Gastrocnemius medialis (tissue), 4 donors: ENCODE measurements at regions not wholly inside any gene's neighbourhood (a gene's known extent, or its start where the extent isn't known, plus 50 kb on each side); places are given as distances from the start of the nearest gene placed in this dataset.

ENCODE experiments used
- ATAC-seq, 2 donors: fragments of 150-250 bp; one replicate each; pipeline ENCODE4 v1.9.1; 2016
- DNase-seq, 2 donors: peaks; one replicate each; pipeline ENCODE4 v3.0.0-alpha.2; 2019
- H3K27ac ChIP-seq, 4 donors: fragments of 200-600 bp; sonication (generic); 1 replicate in 1 of 4; 2 replicates in 3 of 4; pipeline ENCODE4 v1.5.1; 2016 to 2018; ENCODE audit warnings: mild to moderate bottlenecking in 2 of 4, moderate library complexity in 1 of 4
- H3K27me3 ChIP-seq, 3 donors: fragments of 200-600 bp; sonication (generic) in 2 of 3; 1 replicate in 1 of 3; 2 replicates in 2 of 3; pipeline versions ENCODE4 v1.5.1 to v1.6.0; 2016 to 2019; ENCODE audit warnings: mild to moderate bottlenecking in 1 of 3, moderate library complexity in 1 of 3
- H3K36me3 ChIP-seq, 2 donors: fragments of 200-600 bp; sonication (generic) in 1 of 2; one replicate each; pipeline ENCODE4 v1.5.1; 2017 to 2018
- H3K4me1 ChIP-seq, 2 donors: fragments of 200-600 bp; sonication (generic) in 1 of 2; one replicate each; pipeline ENCODE4 v1.5.1; 2016 to 2017; ENCODE audit warnings: mild to moderate bottlenecking in 2 of 2
- H3K4me3 ChIP-seq, 4 donors: fragments of 200-600 bp; sonication (generic) in 3 of 4; 1 replicate in 1 of 4; 2 replicates in 3 of 4; pipeline ENCODE4 v1.5.1; 2016 to 2019; ENCODE audit warnings: mild to moderate bottlenecking in 2 of 4
- H3K9me3 ChIP-seq, 3 donors: fragments of 200-600 bp; sonication (generic) in 2 of 3; 1 replicate in 1 of 3; 2 replicates in 2 of 3; pipeline ENCODE4 v1.5.1; 2016 to 2019
- CTCF ChIP-seq, 5 experiments: fragments of 450-650 bp in 3 of 5; fragments of 200-600 bp in 2 of 5; sonication (generic) in 2 of 5; IDR thresholded peaks in 4 of 5; conservative IDR thresholded peaks in 1 of 5; 1 replicate in 4 of 5; 2 replicates in 1 of 5; pipeline ENCODE4 v1.5.1; 2016 to 2019; ENCODE audit warnings: antibody characterized with exemption in 5 of 5, mild to moderate bottlenecking in 3 of 5, moderate library complexity in 3 of 5
- POLR2A ChIP-seq, 2 donors: fragments of 450-650 bp; IDR thresholded peaks; one replicate each; pipeline ENCODE4 v1.6.1; 2017; ENCODE audit warnings: antibody characterized with exemption in 2 of 2, mild to moderate bottlenecking in 2 of 2, moderate library complexity in 2 of 2
- in situ Hi-C, 4 donors: fragments of 200-750 bp; cut with MboI; loops; one replicate each; pipeline versions ENCODE4 v1.15.0 to v1.8.0; 2017; ENCODE audit warnings: low sequenced_read_pairs in 4 of 4
- intact Hi-C: fragments of 100-400 bp; cut with DNase I; formaldehyde crosslinking; loops from one replicate; pipeline ENCODE4 v1.15.1; 2023; ENCODE audit warnings: low total_unique reads

DNA sequence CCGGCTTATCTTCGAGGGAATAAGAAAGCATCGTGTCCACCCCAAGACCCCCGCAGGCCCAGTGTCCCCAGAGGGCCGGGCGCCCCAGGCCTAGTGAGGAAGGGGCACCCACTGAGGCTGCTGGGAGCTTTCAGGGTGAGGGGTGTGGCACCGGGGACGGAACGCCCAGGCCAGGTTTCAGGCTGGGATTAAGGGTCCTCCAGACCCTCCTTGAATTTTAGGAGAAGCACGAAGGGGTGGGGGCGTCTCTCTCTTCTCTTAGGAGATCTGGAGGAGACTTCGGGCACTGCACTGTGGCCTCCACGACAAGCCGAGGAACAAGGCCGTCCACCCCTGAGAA, 96.8 kb downstream of the PDGFA start:
- no peak overlapping the region for H3K4me3 ChIP-seq
- H3K27me3 ChIP-seq = peaks cover 7 to 16% (median 13%) of the 10 kb centered on the region in 3 donors
- TF ChIP-seq POLR2A (IDR thresholded peaks at IDR 0.05) (no peak), CTCF (IDR thresholded peaks at IDR 0.05 in 4 of 5, conservative IDR thresholded peaks at IDR 0.05 in 1 of 5) (no peak)
- in situ Hi-C loops (no loop called here), intact Hi-C loops (no loop called here)
- H3K27ac ChIP-seq = no peak overlapping the region
- peaks cover 0 to 4% (median 0%) of the 10 kb centered on the region in 3 donors for H3K9me3 ChIP-seq
- ATAC-seq (no peak), DNase-seq (no peak)
- H3K4me1 ChIP-seq = no peaks in the 10 kb centered on the region
- no peaks in the 10 kb centered on the region for H3K36me3 ChIP-seq

- Histone ChIP-seq H3K27ac (no peak overlapping the region), H3K4me3 (no peak overlapping the region), H3K9me3 (no peaks in the 10 kb centered on the region), H3K27me3 (peaks cover 7 to 16% (median 13%) of the 10 kb centered on the region in 3 donors), H3K36me3 (no peaks in the 10 kb centered on the region), H3K4me1 (no peaks in the 10 kb centered on the region)
- intact Hi-C loops (no loop called here), in situ Hi-C loops (no loop called here)
- ATAC-seq = no peak
- no peak for DNase-seq
- TF ChIP-seq CTCF (IDR thresholded peaks at IDR 0.05 in 4 of 5, conservative IDR thresholded peaks at IDR 0.05 in 1 of 5) = no peak
- no peak for TF ChIP-seq POLR2A (IDR thresholded peaks at IDR 0.05)
These were observed 96.1 kb downstream of the PDGFA start for GRCh38 chr7:423312-424260.

DNA sequence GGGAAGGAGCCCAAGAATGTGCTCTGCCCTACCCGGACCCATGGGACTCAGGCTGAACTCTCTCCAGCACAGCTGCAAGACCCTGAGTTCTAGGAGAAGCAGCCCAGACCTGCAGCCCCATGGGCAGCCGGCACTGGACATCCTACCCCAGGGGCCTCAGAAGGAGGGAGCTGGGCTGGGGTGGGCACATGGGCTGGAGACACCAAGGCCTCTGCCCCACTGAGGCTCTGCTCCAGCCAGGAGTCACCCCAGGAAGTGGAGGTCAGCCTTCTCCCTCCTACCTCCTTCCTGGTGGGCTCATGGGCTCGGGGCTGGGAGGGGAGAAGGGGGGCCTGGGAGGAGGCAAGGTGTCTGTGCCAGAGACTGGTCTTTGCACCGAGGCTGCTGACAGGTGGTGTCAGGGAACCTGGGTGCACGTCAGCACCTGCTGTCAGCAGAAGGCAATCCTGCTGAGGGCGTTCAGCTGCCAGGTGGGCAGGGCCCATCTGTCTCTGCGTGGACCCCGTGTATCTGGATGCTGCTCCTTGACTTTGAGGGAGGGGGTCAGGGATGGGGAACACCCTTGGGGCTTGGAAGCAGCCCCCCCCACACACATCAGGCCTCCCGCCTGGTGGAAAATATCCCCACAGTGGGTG, 95.2 kb downstream of the PDGFA start:
- TF ChIP-seq CTCF (IDR thresholded peaks at IDR 0.05 in 4 of 5, conservative IDR thresholded peaks at IDR 0.05 in 1 of 5) = no peak
- no peak for TF ChIP-seq POLR2A (IDR thresholded peaks at IDR 0.05)
- Histone ChIP-seq H3K27me3 (peaks cover 7 to 16% (median 13%) of the 10 kb centered on the region in 3 donors), H3K9me3 (no peaks in the 10 kb centered on the region), H3K4me3 (peak overlapping the region in 1 of 4 donors; percentile 21), H3K36me3 (no peaks in the 10 kb centered on the region), H3K4me1 (no peaks in the 10 kb centered on the region), H3K27ac (no peak overlapping the region)
- no peak for DNase-seq
- intact Hi-C loops = no loop called here
- ATAC-seq = no peak
- in situ Hi-C loops = no loop called here

- in situ Hi-C loops = no loop called here
- ATAC-seq (no peak), DNase-seq (no peak)
- H3K27ac ChIP-seq = no peak overlapping the region
- H3K9me3 ChIP-seq = no peaks in the 10 kb centered on the region
- TF ChIP-seq POLR2A (IDR thresholded peaks at IDR 0.05) (no peak), CTCF (IDR thresholded peaks at IDR 0.05 in 4 of 5, conservative IDR thresholded peaks at IDR 0.05 in 1 of 5) (no peak)
- no peaks in the 10 kb centered on the region for H3K4me1 ChIP-seq
- H3K27me3 ChIP-seq = peaks cover 7 to 16% (median 13%) of the 10 kb centered on the region in 3 donors
- H3K4me3 ChIP-seq = peak overlapping the region in 1 of 4 donors; percentile 21
- intact Hi-C loops = no loop called here
- no peaks in the 10 kb centered on the region for H3K36me3 ChIP-seq
These were observed 94.5 kb downstream of the PDGFA start for GRCh38 chr7:424961-425793.
